ENCODE measurements at regions not wholly inside any gene's neighbourhood (a gene's known extent, or its start where the extent isn't known, plus 50 kb on each side); places are given as distances from the start of the nearest gene placed in this dataset.
"Not testable (repeated sequence)": the region's sequence is repeated elsewhere in the genome, so short reads cannot be mapped to it uniquely, and the experiment has no call there.

GRCh38 chr5:92216852-92217251 lies 833.7 kb upstream of the ARRDC3 start:
- DNase-seq = not testable (repeated sequence)

DNA sequence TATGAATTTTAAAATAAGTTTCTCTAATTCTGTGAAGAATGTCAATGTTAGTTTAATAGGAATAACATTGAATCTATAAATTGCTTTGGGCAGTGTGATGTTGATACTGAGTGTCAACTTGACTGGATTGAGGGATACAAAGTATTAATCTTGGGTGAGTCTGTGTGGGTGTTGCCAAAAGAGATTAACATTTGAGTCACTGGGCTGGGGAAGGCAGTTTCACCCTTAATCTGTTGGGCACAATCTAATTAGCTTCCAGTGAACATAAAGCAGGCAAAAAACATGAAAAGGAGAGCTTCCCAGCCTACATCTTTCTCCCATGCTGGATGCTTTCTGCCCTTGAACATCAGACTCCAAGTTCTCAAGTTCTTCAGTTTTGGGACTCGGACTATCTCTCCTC lies 832.0 kb upstream of the ARRDC3 start:
- no peak for DNase-seq

GRCh38 chr5:92208265-92208664 lies 825.1 kb upstream of the ARRDC3 start:
- no peak for DNase-seq

DNA sequence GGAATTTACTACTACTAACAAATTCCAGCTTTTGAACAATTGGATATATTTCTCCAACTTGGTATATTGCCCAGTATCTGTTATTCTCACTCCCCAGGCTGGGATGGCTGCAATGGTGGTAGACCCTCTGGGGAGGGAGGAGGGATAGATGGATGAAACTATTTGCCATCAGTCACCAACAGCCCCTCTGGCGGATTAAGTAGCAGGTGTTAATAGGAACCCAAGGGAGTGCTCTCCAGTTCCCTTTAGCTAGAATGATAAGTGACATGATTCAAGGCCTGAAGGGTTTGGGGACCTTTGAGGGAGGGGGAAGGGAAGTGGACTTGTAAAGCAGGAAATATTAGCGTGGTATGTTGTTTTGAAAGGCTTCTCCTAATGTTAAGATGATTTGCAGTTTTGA lies 824.0 kb upstream of the ARRDC3 start:
- DNase-seq = no peak

GRCh38 chr5:92206681-92207080 lies 823.6 kb upstream of the ARRDC3 start:
- no peak for DNase-seq

GRCh38 chr5:92199035-92199434 lies 815.9 kb upstream of the ARRDC3 start:
- not testable (repeated sequence) for DNase-seq

GRCh38 chr5:92181656-92182055 lies 798.5 kb upstream of the ARRDC3 start:
- no peak for DNase-seq

GRCh38 chr5:92180391-92180790 lies 797.3 kb upstream of the ARRDC3 start:
- no peak for DNase-seq

- no peak for DNase-seq
Observed at GRCh38 chr5:92179651-92180050, 796.5 kb upstream of the ARRDC3 start.

DNA sequence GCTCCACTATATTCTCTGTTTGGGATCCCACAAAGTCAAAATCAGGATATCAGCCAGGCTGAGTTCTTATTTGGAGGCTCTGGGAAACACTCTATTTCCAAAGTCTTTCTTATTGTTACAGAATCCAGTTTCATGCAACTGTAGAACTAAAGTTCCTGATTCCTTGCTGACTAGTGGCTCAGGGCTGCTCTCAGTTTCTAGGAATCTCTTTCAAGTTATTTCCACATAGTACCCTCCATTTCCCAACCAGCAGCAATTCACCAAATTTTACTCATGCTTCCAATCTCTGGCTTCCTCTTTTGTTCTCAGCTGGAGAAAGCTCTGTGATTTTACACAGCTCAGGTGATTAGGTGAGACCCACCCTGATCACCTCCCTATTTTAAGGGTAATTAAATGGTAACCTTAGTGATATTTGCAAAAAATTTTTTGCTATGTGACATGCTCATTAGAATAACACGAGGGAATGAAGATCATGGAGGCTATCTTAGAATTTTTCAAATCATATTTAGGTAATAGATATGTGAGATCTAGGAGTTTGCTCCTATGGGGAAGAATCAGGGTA lies 794.9 kb upstream of the ARRDC3 start:
- no peak for DNase-seq

DNA sequence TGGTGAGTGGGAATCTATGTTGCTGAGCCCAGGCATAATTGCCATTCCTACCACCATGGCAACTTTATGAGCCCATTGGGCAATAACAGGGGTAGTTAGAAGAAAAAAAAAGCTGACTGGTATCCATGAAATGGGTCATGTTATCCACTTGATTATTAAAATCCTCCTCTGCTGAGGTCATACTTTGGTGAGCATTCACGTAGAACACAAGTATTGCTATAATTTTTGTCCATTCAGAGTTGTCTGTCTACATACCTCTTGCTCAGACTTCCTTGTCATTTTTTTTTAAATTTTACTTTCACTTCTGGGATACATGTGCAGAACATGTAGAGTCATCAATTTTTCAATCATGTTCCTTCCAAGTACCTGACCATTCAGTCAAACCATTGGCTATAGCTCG lies 780.8 kb upstream of the ARRDC3 start:
- no peak for DNase-seq

- peak in 1 of 2 experiments; percentile 32 for DNase-seq
Observed at GRCh38 chr5:92147798-92148197, 764.7 kb upstream of the ARRDC3 start.

- peak; percentile 47 to 82 for DNase-seq
Observed at GRCh38 chr5:92147266-92147665, 764.1 kb upstream of the ARRDC3 start.

DNA sequence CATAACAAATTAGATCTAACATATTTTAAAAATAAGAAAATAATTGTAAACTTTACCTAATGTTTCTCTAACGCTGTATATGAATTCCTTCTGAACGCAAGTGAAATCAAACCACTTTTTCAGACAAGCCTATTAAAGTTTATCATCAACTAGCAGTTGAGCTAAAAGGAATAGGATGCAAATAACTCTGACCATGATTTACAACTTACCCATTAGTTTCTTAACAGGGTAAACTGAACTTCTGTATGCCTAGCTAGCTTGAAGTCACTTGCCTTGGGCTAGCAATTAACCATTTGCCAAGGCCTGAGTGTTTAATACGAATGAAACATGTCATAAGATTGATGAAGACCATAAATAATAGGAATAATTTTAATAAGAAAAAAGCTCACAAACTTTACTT lies 762.7 kb upstream of the ARRDC3 start:
- DNase-seq = peak in 1 of 2 experiments; percentile 12

DNA sequence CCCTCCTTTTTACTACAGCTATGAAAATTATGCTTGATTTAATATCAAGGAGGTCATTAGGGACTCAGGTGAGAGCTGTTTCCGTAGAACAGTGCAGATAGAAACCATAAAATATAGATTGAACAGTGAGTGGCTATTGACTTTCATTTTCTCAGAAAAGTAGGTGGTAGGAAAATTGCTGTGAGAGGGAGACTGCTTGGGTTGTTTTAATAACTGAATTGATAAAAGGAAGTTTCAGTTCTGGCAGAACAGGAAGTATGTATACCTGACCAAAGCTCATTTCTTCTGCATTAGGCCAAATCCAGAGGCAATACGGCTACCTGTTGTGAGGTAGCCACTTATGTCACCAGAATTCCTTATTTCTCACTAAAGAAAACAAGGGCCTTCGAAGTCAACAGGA lies 761.7 kb upstream of the ARRDC3 start:
- no peak for DNase-seq

GRCh38 chr5:92132294-92132908 lies 749.3 kb upstream of the ARRDC3 start:
- not testable (repeated sequence) for DNase-seq

GRCh38 chr5:92126182-92126581 lies 743.1 kb upstream of the ARRDC3 start:
- DNase-seq = no peak

DNA sequence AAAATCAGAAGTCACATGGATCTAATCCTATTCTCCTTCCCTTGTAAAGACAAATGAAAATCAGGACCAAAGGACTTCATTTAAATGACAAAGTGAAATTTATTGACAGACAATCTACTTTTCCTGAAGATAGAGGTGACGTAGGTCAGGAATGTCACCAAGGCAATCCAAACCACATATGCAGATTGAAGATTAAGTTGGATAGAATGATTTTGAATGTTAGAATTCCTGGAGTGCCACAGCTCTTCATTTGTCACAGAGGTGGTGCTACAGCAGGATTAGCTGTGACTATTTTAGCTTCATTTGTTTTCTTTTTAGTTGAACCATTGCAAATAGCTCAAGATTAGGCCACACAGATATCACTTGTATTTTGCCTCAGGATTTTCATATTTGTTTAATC lies 736.0 kb upstream of the ARRDC3 start:
- no peak for DNase-seq

GRCh38 chr5:92106808-92107207 lies 723.7 kb upstream of the ARRDC3 start:
- DNase-seq = no peak

- DNase-seq = no peak
Observed at GRCh38 chr5:92104126-92104525, 721.0 kb upstream of the ARRDC3 start.

DNA sequence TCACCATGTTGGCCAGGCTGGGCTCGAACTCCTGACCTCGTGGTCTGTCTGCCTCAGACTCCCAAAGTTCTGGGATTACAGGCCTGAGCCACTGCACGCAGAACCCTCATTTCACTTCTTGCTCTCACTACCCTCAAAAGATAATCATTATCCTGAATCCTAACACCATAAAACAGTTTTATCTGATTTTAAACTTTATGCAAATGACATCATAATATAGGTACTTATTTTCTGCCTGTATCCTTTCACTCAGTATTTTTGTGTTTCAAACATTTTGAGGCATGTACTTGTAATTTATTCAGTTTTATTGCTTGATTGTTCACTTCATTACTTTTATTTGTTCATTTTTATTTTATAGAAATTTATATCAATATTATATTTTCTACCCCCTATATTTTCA lies 719.2 kb upstream of the ARRDC3 start:
- DNase-seq = no peak

- no peak for DNase-seq
Observed at GRCh38 chr5:92092239-92092638, 709.1 kb upstream of the ARRDC3 start.

- DNase-seq = no peak
Observed at GRCh38 chr5:92086059-92086811, 703.1 kb upstream of the ARRDC3 start.

DNA sequence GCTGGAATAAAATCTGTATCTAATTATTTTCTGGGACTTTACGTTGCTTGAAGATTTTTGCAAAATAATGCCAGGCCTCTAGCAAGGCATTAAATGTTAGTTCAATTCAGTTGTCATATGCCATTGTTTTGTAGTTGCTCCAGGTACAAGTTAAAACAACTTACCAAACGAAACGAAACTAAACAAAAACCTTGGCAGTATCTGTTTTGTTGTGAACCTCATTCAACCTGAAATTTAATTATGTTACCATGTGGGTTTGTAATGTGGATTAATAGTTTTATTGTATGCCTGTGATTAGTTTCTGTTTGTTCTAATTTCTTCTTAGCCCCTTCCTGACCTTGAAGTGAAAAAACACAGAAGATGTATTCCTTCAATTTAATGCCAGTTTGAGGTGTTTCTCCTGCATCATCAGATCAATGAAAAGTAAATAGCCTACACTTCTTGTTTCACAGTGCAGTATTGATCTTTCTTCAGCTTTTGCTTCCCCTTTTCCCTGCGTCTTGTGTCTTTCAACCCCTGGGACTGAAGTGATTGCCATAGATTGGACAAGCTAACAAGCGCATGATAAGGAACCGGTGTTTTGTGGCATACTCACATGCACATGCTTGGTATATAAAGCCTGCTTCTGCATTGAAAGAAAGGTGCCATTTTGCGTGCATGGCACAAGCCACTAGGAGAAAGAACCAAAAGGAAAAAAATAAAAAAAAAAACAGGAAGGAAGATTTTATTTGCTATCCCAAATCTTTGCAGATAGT lies 699.0 kb upstream of the ARRDC3 start:
- DNase-seq = no peak
